H1 (cell line): ENCODE measurements at regions not wholly inside any gene's neighbourhood (a gene's known extent, or its start where the extent isn't known, plus 50 kb on each side); places are given as distances from the start of the nearest gene placed in this dataset.

Experiments used
- CTCF ChIA-PET: fragments of 300-600 bp; sonication (Branson Sonifier 250); formaldehyde crosslinking; loops from one replicate; lab custom pipeline; 2021; ENCODE audit not compliant: partially characterized antibody; lab: Charles Lee
- POLR2A ChIA-PET: fragments of 300-600 bp; sonication (Branson Sonifier 250); formaldehyde crosslinking; loops from one replicate; lab custom pipeline; 2021; ENCODE audit warnings: inconsistent platforms; ENCODE audit not compliant: partially characterized antibody; lab: Charles Lee
- DNase-seq, 2 experiments: peaks; one replicate each; pipeline versions ENCODE4 v3.0.0 to v3.0.0-alpha.2; 2010 to 2022; ENCODE audit warnings: low spot score in 2 of 2, low read depth in 1 of 2, mixed read lengths in 1 of 2
- FAIRE-seq: peaks from 2 replicates; lab custom pipeline; 2011; peaks lifted over from hg19 to GRCh38; lab: Jason Lieb, UNC
- H2AFZ ChIP-seq: 2 replicates; pipeline ENCODE4 v1.8.1; 2012; ENCODE audit warnings: low read length, inconsistent platforms
- H2AK5ac ChIP-seq: 2 replicates; pipeline ENCODE4 v1.6.1; 2013; ENCODE audit warnings: low read depth, low read length
- H2BK120ac ChIP-seq: replicated peaks from 2 replicates; pipeline ENCODE3; 2013; ENCODE audit warnings: low read depth, low read length, inconsistent platforms
- H2BK12ac ChIP-seq: 2 replicates; pipeline ENCODE4 v1.6.1; 2013; ENCODE audit warnings: low read depth, low read length
- H2BK15ac ChIP-seq: 2 replicates; pipeline ENCODE4 v1.6.1; 2013; ENCODE audit warnings: low read length
- H2BK20ac ChIP-seq: 2 replicates; pipeline ENCODE4 v1.6.1; 2013; ENCODE audit warnings: low read length
- H2BK5ac ChIP-seq: 2 replicates; pipeline ENCODE4 v1.6.1; 2013; ENCODE audit warnings: low read depth, low read length
- H3K14ac ChIP-seq: 2 replicates; pipeline ENCODE4 v1.6.1; 2013; ENCODE audit warnings: inconsistent platforms; ENCODE audit not compliant: insufficient read length
- H3K18ac ChIP-seq: 2 replicates; pipeline ENCODE4 v1.6.1; 2013; ENCODE audit warnings: low read length; ENCODE audit errors: extremely low read depth
- H3K23ac ChIP-seq: 2 replicates; pipeline ENCODE4 v1.6.1; 2013; ENCODE audit warnings: inconsistent platforms; ENCODE audit not compliant: insufficient read length
- H3K23me2 ChIP-seq: 2 replicates; pipeline ENCODE4 v1.6.1; 2013; ENCODE audit warnings: low read depth, low read length
- H3K27ac ChIP-seq: 2 replicates; pipeline ENCODE4 v1.6.1; 2011; ENCODE audit warnings: low read depth, low read length, inconsistent platforms
- H3K27me3 ChIP-seq, 4 experiments: replicated peaks in 1 of 4; 1 replicate in 1 of 4; 2 replicates in 3 of 4; pipeline versions ENCODE4 v1.6.1 to v1.8.1; 2011 to 2013; ENCODE audit warnings: low read length in 3 of 4, mild to moderate bottlenecking in 3 of 4, inconsistent platforms in 2 of 4, mixed read lengths in 2 of 4, moderate library complexity in 1 of 4; ENCODE audit not compliant: control insufficient read depth in 3 of 4, insufficient read depth in 3 of 4; ENCODE audit errors: extremely low read depth in 1 of 4
- H3K36me3 ChIP-seq, 4 experiments: 2 replicates each; pipeline versions ENCODE4 v1.6.1 to v1.8.1; 2011 to 2013; ENCODE audit warnings: mild to moderate bottlenecking in 4 of 4, low read length in 3 of 4, moderate library complexity in 2 of 4, control low read depth in 1 of 4, inconsistent platforms in 1 of 4; ENCODE audit not compliant: insufficient read depth in 4 of 4, control insufficient read depth in 2 of 4
- H3K4ac ChIP-seq: replicated peaks from 2 replicates; pipeline ENCODE3; 2013; ENCODE audit warnings: low read length, low read depth, mixed read lengths, inconsistent platforms; ENCODE audit not compliant: insufficient read length
- H3K4me1 ChIP-seq, 4 experiments: replicated peaks in 1 of 4; 1 replicate in 1 of 4; 2 replicates in 3 of 4; pipeline versions ENCODE4 v1.6.1 to v1.8.1; 2011 to 2013; ENCODE audit warnings: low read length in 3 of 4, inconsistent platforms in 2 of 4, mixed read lengths in 1 of 4; ENCODE audit not compliant: insufficient read depth in 4 of 4, control insufficient read depth in 3 of 4
- H3K4me2 ChIP-seq, 2 experiments: 2 replicates each; pipeline versions ENCODE4 v1.6.1 to v1.8.1; 2011 to 2013; ENCODE audit warnings: low read depth in 2 of 2, low read length in 2 of 2, control low read depth in 1 of 2, inconsistent platforms in 1 of 2, mild to moderate bottlenecking in 1 of 2; ENCODE audit not compliant: insufficient read depth in 1 of 2
- H3K4me3 ChIP-seq, 4 experiments: fragments of 200-600, 300-600 bp in 1 of 4; sonication (generic), shearing (Covaris generic), sonication (Bioruptor Twin) in 1 of 4; 2 replicates each; pipeline versions ENCODE4 v1.5.1 to v1.8.1; 2011 to 2016; ENCODE audit warnings: low read length in 4 of 4, low read depth in 3 of 4, control low read depth in 2 of 4, inconsistent platforms in 2 of 4, mild to moderate bottlenecking in 2 of 4, mixed read lengths in 1 of 4, moderate library complexity in 1 of 4; ENCODE audit not compliant: insufficient read depth in 2 of 4; ENCODE audit errors: extremely low read depth in 1 of 4
- H3K56ac ChIP-seq: replicated peaks from 2 replicates; pipeline ENCODE3; 2013; ENCODE audit warnings: low read depth, mild to moderate bottlenecking, mixed read lengths, low read length, inconsistent platforms; ENCODE audit not compliant: insufficient read length
- H3K79me1 ChIP-seq: 2 replicates; pipeline ENCODE4 v1.6.1; 2013; ENCODE audit warnings: low read depth, low read length, control low read depth
- H3K79me2 ChIP-seq, 2 experiments: 2 replicates each; pipeline versions ENCODE4 v1.6.1 to v1.8.1; 2012 to 2013; ENCODE audit warnings: low read length in 2 of 2, mild to moderate bottlenecking in 2 of 2, inconsistent platforms in 1 of 2; ENCODE audit not compliant: insufficient read depth in 2 of 2, control insufficient read depth in 1 of 2
- H3K9ac ChIP-seq, 4 experiments: replicated peaks in 1 of 4; 1 replicate in 1 of 4; 2 replicates in 3 of 4; pipeline versions ENCODE4 v1.6.1 to v1.8.1; 2011 to 2013; ENCODE audit warnings: low read depth in 3 of 4, low read length in 3 of 4, control low read depth in 2 of 4, mild to moderate bottlenecking in 2 of 4, moderate library complexity in 2 of 4, inconsistent platforms in 1 of 4; ENCODE audit errors: extremely low read depth in 1 of 4
- H3K9me3 ChIP-seq, 2 experiments: 2 replicates each; pipeline versions ENCODE4 v1.6.1 to v1.8.1; 2012 to 2013; ENCODE audit warnings: mild to moderate bottlenecking in 2 of 2, moderate library complexity in 2 of 2, control low read depth in 1 of 2, inconsistent platforms in 1 of 2, low read depth in 1 of 2, low read length in 1 of 2, mixed read lengths in 1 of 2; ENCODE audit not compliant: insufficient read depth in 2 of 2
- H4K20me1 ChIP-seq, 2 experiments: replicated peaks in 1 of 2; 2 replicates each; pipeline versions ENCODE3 to v1.8.1; 2011 to 2013; ENCODE audit warnings: inconsistent platforms in 2 of 2, low read length in 2 of 2, mild to moderate bottlenecking in 1 of 2; ENCODE audit not compliant: insufficient read depth in 2 of 2, control insufficient read depth in 1 of 2
- H4K5ac ChIP-seq: 2 replicates; pipeline ENCODE4 v1.6.1; 2013; ENCODE audit warnings: low read length, low read depth, mixed read lengths, inconsistent platforms; ENCODE audit not compliant: insufficient read length
- H4K8ac ChIP-seq: 2 replicates; pipeline ENCODE4 v1.8.0; 2013; ENCODE audit warnings: mild to moderate bottlenecking, moderate library complexity, low read length, inconsistent platforms; ENCODE audit not compliant: insufficient read depth; ENCODE audit errors: extremely low read depth
- H4K91ac ChIP-seq: replicated peaks from 2 replicates; pipeline ENCODE3; 2013; ENCODE audit warnings: low read length, mixed read lengths, inconsistent platforms; ENCODE audit not compliant: insufficient read length
- BRCA1 ChIP-seq: IDR thresholded peaks from 2 replicates; pipeline ENCODE4 v1.6.1; 2012; ENCODE audit warnings: low read depth, low read length, improper control_type of control experiment
- CBX8 ChIP-seq: fragments of 300-800, 300-1000 bp; sonication (generic); IDR thresholded peaks from 2 replicates; pipeline ENCODE4 v1.7.1; 2016; ENCODE audit warnings: low read depth, low read length, borderline replicate concordance
- EGR1 ChIP-seq: IDR thresholded peaks from 2 replicates; pipeline ENCODE4 v1.6.1; 2011; ENCODE audit warnings: low read depth, low read length, borderline replicate concordance
- GTF2F1 ChIP-seq: IDR thresholded peaks from 2 replicates; pipeline ENCODE4 v1.6.1; 2012; ENCODE audit warnings: low read depth, low read length, improper control_type of control experiment, borderline replicate concordance
- KDM4A ChIP-seq: IDR thresholded peaks from one replicate; pipeline ENCODE4 v1.7.1; 2012; ENCODE audit warnings: low read depth, mild to moderate bottlenecking, moderate library complexity, low read length, inconsistent platforms; ENCODE audit not compliant: severe bottlenecking
- KDM5A ChIP-seq: fragments of 200-600 bp; IDR thresholded peaks from 2 replicates; pipeline ENCODE4 v1.7.1; 2012; ENCODE audit warnings: mild to moderate bottlenecking, low read length, inconsistent platforms, mixed read lengths
- NANOG ChIP-seq: IDR thresholded peaks from 2 replicates; pipeline ENCODE4 v1.6.1; 2011; ENCODE audit warnings: low read length, low read depth, mild to moderate bottlenecking, inconsistent platforms; ENCODE audit not compliant: insufficient read depth, poor library complexity, severe bottlenecking
- POLR2AphosphoS5 ChIP-seq: IDR thresholded peaks from 2 replicates; pipeline ENCODE4 v1.6.1; 2011; ENCODE audit warnings: low read depth, low read length
- RBBP5 ChIP-seq: IDR thresholded peaks from 2 replicates; pipeline ENCODE4 v1.7.1; 2012; ENCODE audit warnings: low read depth, mild to moderate bottlenecking, inconsistent platforms, low read length, moderate library complexity, borderline replicate concordance
- SIRT6 ChIP-seq: IDR thresholded peaks from one replicate; pipeline ENCODE4 v1.7.1; 2012; ENCODE audit warnings: low read length, inconsistent platforms
- SIX5 ChIP-seq: IDR thresholded peaks from 2 replicates; pipeline ENCODE4 v1.6.1; 2011; ENCODE audit warnings: mild to moderate bottlenecking, low read depth, low read length
- SP2 ChIP-seq: IDR thresholded peaks from 2 replicates; pipeline ENCODE4 v1.6.1; 2012; ENCODE audit warnings: mild to moderate bottlenecking, low read length, inconsistent platforms
- SRF ChIP-seq: IDR thresholded peaks from 2 replicates; pipeline ENCODE4 v1.6.1; 2011; ENCODE audit warnings: mild to moderate bottlenecking, low read depth, low read length, moderate library complexity
- SUZ12 ChIP-seq: fragments of 200-600 bp; sonication (generic); IDR thresholded peaks from 2 replicates; pipeline ENCODE4 v1.6.1; 2012; ENCODE audit warnings: mild to moderate bottlenecking, inconsistent platforms, low read length, moderate library complexity, mixed read lengths
- TBP ChIP-seq: IDR thresholded peaks from 2 replicates; pipeline ENCODE4 v1.6.1; 2011; ENCODE audit warnings: low read depth, low read length, improper control_type of control experiment
- WGBS, 2 experiments: shearing (Covaris generic) in 1 of 2; methylation state at CpG; one replicate each; pipeline versions ENCODE4 v1.1.6 to v1.1.7; 2013 to 2015; ENCODE audit warnings: low lambda C conversion rate in 2 of 2, mixed read lengths in 2 of 2, inconsistent platforms in 1 of 2, low coverage in 1 of 2, missing lambda C conversion rate in 1 of 2; ENCODE audit not compliant: insufficient replicate concordance in 2 of 2, insufficient coverage in 1 of 2, insufficient read length in 1 of 2; ENCODE audit errors: extremely low coverage in 1 of 2, missing lambda C conversion rate in 1 of 2; 5-methylcytosine and 5-hydroxymethylcytosine counted together
- TF ChIP-seq, protein P1 (sequence below): IDR thresholded peaks from 2 replicates; pipeline ENCODE4 v1.6.1; 2012; ENCODE audit warnings: inconsistent platforms

- no peaks in the 10 kb centered on the region for H4K20me1 ChIP-seq
- no peaks in the 10 kb centered on the region for H3K27me3 ChIP-seq
- ChIA-PET POLR2A (no interaction called here), CTCF (no interaction called here)
- H3K23me2 ChIP-seq = no peaks in the 10 kb centered on the region; the same call in 1 of the 2 replicates
- H3K23ac ChIP-seq = no peak overlapping the region
- no peak overlapping the region for H3K18ac ChIP-seq
- no peak overlapping the region for H4K91ac ChIP-seq
- no peaks in the 10 kb centered on the region for H3K79me1 ChIP-seq
- H3K4me1 ChIP-seq = no peaks in the 10 kb centered on the region
- no peak overlapping the region for H2BK12ac ChIP-seq
- no peak overlapping the region for H3K4me3 ChIP-seq
- no peaks in the 10 kb centered on the region for H3K79me2 ChIP-seq
- no peak overlapping the region for H4K5ac ChIP-seq
- no peak overlapping the region for H3K4me2 ChIP-seq
- no peak overlapping the region for H2BK20ac ChIP-seq
- FAIRE-seq (no peak), DNase-seq (no peak)
- H3K36me3 ChIP-seq = no peaks in the 10 kb centered on the region
- no peak overlapping the region for H4K8ac ChIP-seq
- H2BK5ac ChIP-seq = no peak overlapping the region
- no peak overlapping the region for H2BK120ac ChIP-seq
- no peak overlapping the region for H2BK15ac ChIP-seq
- 93% methylated on average over 1 of the region's 1 CpG; no CpG with 5 or more reads in 1 of the 2 experiments for WGBS, 2 experiments
- H3K14ac ChIP-seq = no peak overlapping the region
- no peak overlapping the region for H3K56ac ChIP-seq
- H3K9me3 ChIP-seq = no peaks in the 10 kb centered on the region
- no peak overlapping the region for H2AFZ ChIP-seq
- no peak overlapping the region for H3K4ac ChIP-seq
- H3K27ac ChIP-seq = no peak overlapping the region
- H3K9ac ChIP-seq = no peak overlapping the region
- no peak overlapping the region for H2AK5ac ChIP-seq
- TF ChIP-seq RBBP5 = no peak
- no peak for TF ChIP-seq NANOG
- no peak for TF ChIP-seq SRF
- TF ChIP-seq, protein P1, sequence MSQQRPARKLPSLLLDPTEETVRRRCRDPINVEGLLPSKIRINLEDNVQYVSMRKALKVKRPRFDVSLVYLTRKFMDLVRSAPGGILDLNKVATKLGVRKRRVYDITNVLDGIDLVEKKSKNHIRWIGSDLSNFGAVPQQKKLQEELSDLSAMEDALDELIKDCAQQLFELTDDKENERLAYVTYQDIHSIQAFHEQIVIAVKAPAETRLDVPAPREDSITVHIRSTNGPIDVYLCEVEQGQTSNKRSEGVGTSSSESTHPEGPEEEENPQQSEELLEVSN = no peak
- no peak for TF ChIP-seq SP2
- TF ChIP-seq SIRT6 = no peak
- TF ChIP-seq EGR1 = no peak
- no peak for TF ChIP-seq CBX8
- TF ChIP-seq POLR2AphosphoS5 = no peak
- TF ChIP-seq BRCA1 = no peak
- TF ChIP-seq SIX5 = no peak
- TF ChIP-seq GTF2F1 = no peak
- no peak for TF ChIP-seq KDM5A
- no peak for TF ChIP-seq SUZ12
- TF ChIP-seq KDM4A = no peak
- no peak for TF ChIP-seq TBP
Observed at GRCh38 chr6:117110146-117110545, 155.2 kb upstream of the VGLL2 start.
